ENCODE measurements at regions not wholly inside any gene's neighbourhood (a gene's known extent, or its start where the extent isn't known, plus 50 kb on each side); places are given as distances from the start of the nearest gene placed in this dataset.

DNA sequence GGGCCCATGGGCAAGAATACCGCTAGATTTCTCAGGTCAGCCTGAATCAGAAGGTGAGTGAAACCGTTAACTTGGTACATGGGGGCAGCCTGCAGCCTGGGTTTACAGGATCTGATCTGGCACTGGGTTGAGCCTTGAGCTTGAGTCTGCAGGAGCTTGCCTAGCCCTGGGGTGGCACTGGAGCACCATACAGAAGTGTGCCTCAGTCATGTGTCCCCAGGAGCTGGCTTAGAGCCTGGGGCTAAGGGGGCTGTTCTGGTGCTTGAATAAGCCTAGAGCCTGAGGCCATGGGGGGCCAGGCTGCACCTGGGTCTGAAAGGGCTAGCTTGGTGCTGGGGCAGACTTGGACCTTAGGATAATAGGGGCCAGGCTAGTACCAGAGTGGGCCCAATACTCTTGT is 457.2 kb upstream of the PBX1 start:
- TF ChIP-seq CTCF (IDR thresholded peaks at IDR 0.05), result no peak
- TF ChIP-seq POLR2A (IDR thresholded peaks at IDR 0.05), result no peak

Measured in testis (tissue), 2 donors.